NCI-H1694 treated with DMSO at 0.1 percent for 48 hours (cell line): ENCODE measurements at regions not wholly inside any gene's neighbourhood (a gene's known extent, or its start where the extent isn't known, plus 50 kb on each side); places are given as distances from the start of the nearest gene placed in this dataset.
"Not testable (repeated sequence)": the region's sequence is repeated elsewhere in the genome, so short reads cannot be mapped to it uniquely, and the experiment has no call there.

Experiments used
- DNase-seq: peaks from one replicate; lab custom pipeline; 2025; lab: John Stamatoyannopoulos, UW

- no peak for DNase-seq
These were observed 342.5 kb upstream of the NDST3 start for GRCh38 chr4:117691572-117692351.

GRCh38 chr4:117692538-117692937, 341.7 kb upstream of the NDST3 start:
- DNase-seq: no peak

- no peak for DNase-seq
These were observed 334.7 kb upstream of the NDST3 start for GRCh38 chr4:117699595-117699994.

- DNase-seq: no peak
These were observed 334.0 kb upstream of the NDST3 start for GRCh38 chr4:117700111-117700892.

GRCh38 chr4:117702353-117702752, 331.9 kb upstream of the NDST3 start:
- DNase-seq: no peak

GRCh38 chr4:117704721-117705120, 329.6 kb upstream of the NDST3 start:
- DNase-seq: no peak

GRCh38 chr4:117740736-117741135, 293.6 kb upstream of the NDST3 start:
- DNase-seq: no peak

- DNase-seq: not testable (repeated sequence)
These were observed 288.9 kb upstream of the NDST3 start for GRCh38 chr4:117745379-117745778.

GRCh38 chr4:117755438-117755837, 278.8 kb upstream of the NDST3 start:
- DNase-seq: no peak

GRCh38 chr4:117768610-117769009, 265.7 kb upstream of the NDST3 start:
- no peak for DNase-seq

GRCh38 chr4:117770269-117771102, 263.8 kb upstream of the NDST3 start:
- no peak for DNase-seq

- DNase-seq: peak; percentile 43
These were observed 262.5 kb upstream of the NDST3 start for GRCh38 chr4:117771647-117772337.

GRCh38 chr4:117773064-117773936, 261.0 kb upstream of the NDST3 start:
- peak; percentile 64 for DNase-seq

GRCh38 chr4:117777721-117778120, 256.6 kb upstream of the NDST3 start:
- DNase-seq: no peak

- peak; percentile 36 for DNase-seq
These were observed 250.6 kb upstream of the NDST3 start for GRCh38 chr4:117783716-117784115.

GRCh38 chr4:117784266-117784665, 250.0 kb upstream of the NDST3 start:
- DNase-seq: no peak

GRCh38 chr4:117786566-117786965, 247.7 kb upstream of the NDST3 start:
- no peak for DNase-seq

GRCh38 chr4:117793845-117794480, 240.3 kb upstream of the NDST3 start:
- peak; percentile 36 for DNase-seq

- DNase-seq: no peak
These were observed 237.6 kb upstream of the NDST3 start for GRCh38 chr4:117796677-117797076.

GRCh38 chr4:117800636-117801035, 233.7 kb upstream of the NDST3 start:
- DNase-seq: no peak
